ENCODE measurements at regions not wholly inside any gene's neighbourhood (a gene's known extent, or its start where the extent isn't known, plus 50 kb on each side); places are given as distances from the start of the nearest gene placed in this dataset.
A peak's percentile ranks its signal among the peaks of the same experiment; 100 is the strongest.

- H3K27me3 Mint-ChIP-seq, result peaks cover 47% of the 10 kb centered on the region
- H3K9me3 Mint-ChIP-seq, result no peaks in the 10 kb centered on the region
- peaks cover 8% of the 10 kb centered on the region for H3K4me1 Mint-ChIP-seq
- no peak overlapping the region for H3K4me3 Mint-ChIP-seq
- DNase-seq, result no peak
- ATAC-seq, result no peak
- no peak overlapping the region for H3K27ac Mint-ChIP-seq
Measured at GRCh38 chr12:94766397-94766796, 116.0 kb upstream of the TMCC3 start.

- no peak for DNase-seq
- H3K9me3 Mint-ChIP-seq, result no peaks in the 10 kb centered on the region
- peaks cover 24% of the 10 kb centered on the region for H3K27me3 Mint-ChIP-seq
- H3K4me1 Mint-ChIP-seq, result peaks cover under 1% of the 10 kb centered on the region
- H3K4me3 Mint-ChIP-seq, result no peak overlapping the region
- no peak for ATAC-seq
- H3K27ac Mint-ChIP-seq, result no peak overlapping the region
Measured at GRCh38 chr12:94763462-94763861, 113.1 kb upstream of the TMCC3 start.

- Mint-ChIP-seq H3K27ac (no peak overlapping the region), H3K27me3 (peaks cover 20% of the 10 kb centered on the region), H3K4me3 (no peak overlapping the region), H3K9me3 (no peaks in the 10 kb centered on the region), H3K4me1 (no peaks in the 10 kb centered on the region)
- DNase-seq, result no peak
- peak; percentile 43 for ATAC-seq
Measured at GRCh38 chr12:94762943-94763342, 112.6 kb upstream of the TMCC3 start.

GRCh38 chr12:94762259-94762942, 112.0 kb upstream of the TMCC3 start:
- ATAC-seq, result peak; percentile 63
- no peak overlapping the region for H3K27ac Mint-ChIP-seq
- peaks cover 20% of the 10 kb centered on the region for H3K27me3 Mint-ChIP-seq
- H3K4me3 Mint-ChIP-seq, result no peak overlapping the region
- DNase-seq, result no peak
- H3K9me3 Mint-ChIP-seq, result no peaks in the 10 kb centered on the region
- H3K4me1 Mint-ChIP-seq, result no peaks in the 10 kb centered on the region

GRCh38 chr12:94761559-94761958, 111.2 kb upstream of the TMCC3 start:
- DNase-seq (no peak), ATAC-seq (no peak)
- H3K27ac Mint-ChIP-seq, result no peak overlapping the region
- H3K4me1 Mint-ChIP-seq, result no peaks in the 10 kb centered on the region
- H3K9me3 Mint-ChIP-seq, result no peaks in the 10 kb centered on the region
- H3K4me3 Mint-ChIP-seq, result no peak overlapping the region
- H3K27me3 Mint-ChIP-seq, result peaks cover 12% of the 10 kb centered on the region

GRCh38 chr12:94760786-94761185, 110.4 kb upstream of the TMCC3 start:
- Mint-ChIP-seq H3K4me1 (no peaks in the 10 kb centered on the region), H3K27ac (no peak overlapping the region), H3K27me3 (peaks cover 12% of the 10 kb centered on the region), H3K4me3 (no peak overlapping the region), H3K9me3 (no peaks in the 10 kb centered on the region)
- DNase-seq (no peak), ATAC-seq (no peak)

- H3K27me3 Mint-ChIP-seq, result peaks cover 14% of the 10 kb centered on the region
- H3K9me3 Mint-ChIP-seq, result no peaks in the 10 kb centered on the region
- ATAC-seq (no peak), DNase-seq (no peak)
- no peak overlapping the region for H3K27ac Mint-ChIP-seq
- no peak overlapping the region for H3K4me3 Mint-ChIP-seq
- no peaks in the 10 kb centered on the region for H3K4me1 Mint-ChIP-seq
Measured at GRCh38 chr12:94756789-94757188, 106.4 kb upstream of the TMCC3 start.

- ATAC-seq (no peak), DNase-seq (no peak)
- Mint-ChIP-seq H3K4me3 (no peak overlapping the region), H3K9me3 (no peaks in the 10 kb centered on the region), H3K4me1 (no peaks in the 10 kb centered on the region), H3K27ac (no peak overlapping the region), H3K27me3 (peaks cover 15% of the 10 kb centered on the region)
Measured at GRCh38 chr12:94755598-94755997, 105.2 kb upstream of the TMCC3 start.

GRCh38 chr12:94754653-94755052, 104.3 kb upstream of the TMCC3 start:
- no peaks in the 10 kb centered on the region for H3K9me3 Mint-ChIP-seq
- no peak for ATAC-seq
- H3K4me3 Mint-ChIP-seq, result no peak overlapping the region
- no peak for DNase-seq
- peak overlapping the region in 1 of 2 donors; percentile 65 for H3K27ac Mint-ChIP-seq
- H3K27me3 Mint-ChIP-seq, result peaks cover 15% of the 10 kb centered on the region
- H3K4me1 Mint-ChIP-seq, result no peaks in the 10 kb centered on the region

GRCh38 chr12:94753036-94753679, 102.8 kb upstream of the TMCC3 start:
- H3K9me3 Mint-ChIP-seq, result no peaks in the 10 kb centered on the region
- peaks cover 15% of the 10 kb centered on the region for H3K27me3 Mint-ChIP-seq
- DNase-seq, result no peak
- no peaks in the 10 kb centered on the region for H3K4me1 Mint-ChIP-seq
- H3K4me3 Mint-ChIP-seq, result no peak overlapping the region
- ATAC-seq, result no peak
- no peak overlapping the region for H3K27ac Mint-ChIP-seq

GRCh38 chr12:94750864-94751263, 100.5 kb upstream of the TMCC3 start:
- ATAC-seq, result no peak
- no peak for DNase-seq
- Mint-ChIP-seq H3K4me1 (no peaks in the 10 kb centered on the region), H3K27ac (no peak overlapping the region), H3K9me3 (no peaks in the 10 kb centered on the region), H3K4me3 (no peak overlapping the region), H3K27me3 (peaks cover 23% of the 10 kb centered on the region)

- Mint-ChIP-seq H3K27ac (peak overlapping the region in 1 of 2 donors; percentile 63), H3K27me3 (peaks cover 23% of the 10 kb centered on the region), H3K4me1 (no peaks in the 10 kb centered on the region), H3K4me3 (no peak overlapping the region), H3K9me3 (no peaks in the 10 kb centered on the region)
- DNase-seq (no peak), ATAC-seq (no peak)
Measured at GRCh38 chr12:94749890-94750289, 99.5 kb upstream of the TMCC3 start.

- no peak for DNase-seq
- Mint-ChIP-seq H3K27me3 (peaks cover 23% of the 10 kb centered on the region), H3K9me3 (no peaks in the 10 kb centered on the region), H3K4me1 (no peaks in the 10 kb centered on the region), H3K27ac (peak overlapping the region in 1 of 2 donors; percentile 63), H3K4me3 (no peak overlapping the region)
- ATAC-seq, result no peak
Measured at GRCh38 chr12:94749455-94749854, 99.1 kb upstream of the TMCC3 start.

GRCh38 chr12:94748726-94749421, 98.5 kb upstream of the TMCC3 start:
- peaks cover 23% of the 10 kb centered on the region for H3K27me3 Mint-ChIP-seq
- ATAC-seq, result no peak
- no peak for DNase-seq

GRCh38 chr12:94745562-94745961, 95.2 kb upstream of the TMCC3 start:
- H3K9me3 Mint-ChIP-seq, result no peaks in the 10 kb centered on the region
- H3K4me3 Mint-ChIP-seq, result no peak overlapping the region
- ATAC-seq, result no peak
- H3K27ac Mint-ChIP-seq, result no peak overlapping the region
- H3K27me3 Mint-ChIP-seq, result peaks cover 24% of the 10 kb centered on the region
- H3K4me1 Mint-ChIP-seq, result no peaks in the 10 kb centered on the region
- no peak for DNase-seq

More at GRCh38 chr12:94748726-94749421, 98.5 kb upstream of the TMCC3 start:
- no peaks in the 10 kb centered on the region for H3K9me3 Mint-ChIP-seq
- H3K4me1 Mint-ChIP-seq, result no peaks in the 10 kb centered on the region
- H3K27ac Mint-ChIP-seq, result no peak overlapping the region
- H3K4me3 Mint-ChIP-seq, result no peak overlapping the region

- Mint-ChIP-seq H3K27ac (no peak overlapping the region), H3K4me1 (no peaks in the 10 kb centered on the region), H3K27me3 (peaks cover 34% of the 10 kb centered on the region), H3K4me3 (no peak overlapping the region), H3K9me3 (no peaks in the 10 kb centered on the region)
- ATAC-seq (no peak), DNase-seq (no peak)
Measured at GRCh38 chr12:94743174-94743573, 92.8 kb upstream of the TMCC3 start.
